ENCODE measurements at regions not wholly inside any gene's neighbourhood (a gene's known extent, or its start where the extent isn't known, plus 50 kb on each side); places are given as distances from the start of the nearest gene placed in this dataset.

DNA sequence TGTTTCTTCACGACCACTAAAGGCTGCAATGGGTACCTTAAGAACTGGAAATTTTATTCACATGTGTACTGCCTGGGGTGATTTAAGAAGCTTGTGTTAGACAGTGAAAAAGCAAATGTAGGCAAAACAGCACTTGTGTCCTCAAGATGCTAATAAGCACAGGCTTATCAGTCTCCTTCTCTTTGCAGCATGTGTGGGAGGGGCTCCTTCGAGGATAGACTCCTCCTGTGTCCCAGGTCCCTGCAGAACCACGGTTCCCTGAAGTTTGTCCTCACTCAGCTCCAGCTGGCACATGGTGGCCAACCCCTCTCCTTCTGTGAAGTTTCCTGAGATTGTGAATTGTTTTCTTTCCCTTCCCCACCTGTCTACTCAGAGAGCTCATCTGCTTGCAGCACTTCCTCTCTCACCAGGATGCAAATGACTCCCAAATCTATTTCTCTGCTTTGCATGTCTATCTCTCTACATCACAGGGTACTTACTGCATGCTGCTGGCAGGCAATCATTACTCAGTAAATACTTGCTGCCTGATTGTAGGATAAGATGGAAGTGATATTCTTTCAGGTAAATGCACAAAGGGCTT is 589.6 kb upstream of the KLHL29 start:
- no peak for TF ChIP-seq ELF4 (IDR thresholded peaks at IDR 0.05)
- TF ChIP-seq FOXA1 (IDR thresholded peaks at IDR 0.05): no peak
- TF ChIP-seq ARNT (IDR thresholded peaks at IDR 0.05): no peak
- TF ChIP-seq ZNF384 (IDR thresholded peaks at IDR 0.05): no peak
- TF ChIP-seq SP1 (IDR thresholded peaks at IDR 0.05): no peak
- TF ChIP-seq FOXM1 (IDR thresholded peaks at IDR 0.05; ENCODE audit: borderline replicate concordance): no peak
- no peak for TF ChIP-seq NFRKB (IDR thresholded peaks at IDR 0.05)
- no peak for TF ChIP-seq FOXK2 (IDR thresholded peaks at IDR 0.05)
- no peak for TF ChIP-seq SUZ12 (IDR thresholded peaks at IDR 0.05)
- no peak for TF ChIP-seq TARDBP (IDR thresholded peaks at IDR 0.05)
- no peak for TF ChIP-seq HDGF (IDR thresholded peaks at IDR 0.05; ENCODE audit: borderline replicate concordance)
- TF ChIP-seq, protein P1, sequence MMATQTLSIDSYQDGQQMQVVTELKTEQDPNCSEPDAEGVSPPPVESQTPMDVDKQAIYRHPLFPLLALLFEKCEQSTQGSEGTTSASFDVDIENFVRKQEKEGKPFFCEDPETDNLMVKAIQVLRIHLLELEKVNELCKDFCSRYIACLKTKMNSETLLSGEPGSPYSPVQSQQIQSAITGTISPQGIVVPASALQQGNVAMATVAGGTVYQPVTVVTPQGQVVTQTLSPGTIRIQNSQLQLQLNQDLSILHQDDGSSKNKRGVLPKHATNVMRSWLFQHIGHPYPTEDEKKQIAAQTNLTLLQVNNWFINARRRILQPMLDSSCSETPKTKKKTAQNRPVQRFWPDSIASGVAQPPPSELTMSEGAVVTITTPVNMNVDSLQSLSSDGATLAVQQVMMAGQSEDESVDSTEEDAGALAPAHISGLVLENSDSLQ (IDR thresholded peaks at IDR 0.05): no peak
- TF ChIP-seq BHLHE40 (IDR thresholded peaks at IDR 0.05; ENCODE audit: borderline replicate concordance): no peak
